Right lobe of liver (tissue), 6 donors: ENCODE measurements at regions not wholly inside any gene's neighbourhood (a gene's known extent, or its start where the extent isn't known, plus 50 kb on each side); places are given as distances from the start of the nearest gene placed in this dataset.

ENCODE experiments used
- ATAC-seq, 4 donors: fragments of 200-7000 bp; cut with Tn5 transposase; one replicate each; pipeline ENCODE4 v1.9.1; 2020; ENCODE audit warnings: mild to moderate bottlenecking in 4 of 4, moderate library complexity in 4 of 4
- DNase-seq, 3 donors: peaks; one replicate each; pipeline ENCODE4 v3.0.0-alpha.2; 2020
- H3K27ac ChIP-seq, 3 donors: fragments of 200-600 bp; one replicate each; pipeline ENCODE4 v1.8.0; 2022
- H3K27me3 ChIP-seq, 2 donors: fragments of 200-600 bp; one replicate each; pipeline ENCODE4 v1.8.0; 2022
- H3K36me3 ChIP-seq, 4 donors: fragments of 200-600 bp; sonication (generic) in 1 of 4; one replicate each; pipeline versions ENCODE4 v1.5.1 to v1.8.0; 2017 to 2022; ENCODE audit warnings: control low read depth in 1 of 4
- H3K4me1 ChIP-seq, 4 donors: fragments of 200-600 bp; sonication (generic) in 1 of 4; one replicate each; pipeline versions ENCODE4 v1.5.1 to v1.8.0; 2017 to 2022; ENCODE audit warnings: control low read depth in 1 of 4
- H3K4me3 ChIP-seq, 3 donors: fragments of 200-600 bp; one replicate each; pipeline ENCODE4 v1.8.0; 2022
- H3K9me3 ChIP-seq, 4 donors: fragments of 200-600 bp; sonication (generic) in 1 of 4; one replicate each; pipeline versions ENCODE4 v1.5.1 to v1.8.0; 2017 to 2022; ENCODE audit warnings: control low read depth in 1 of 4
- POLR2A ChIP-seq: fragments of 450-650 bp; IDR thresholded peaks from one replicate; pipeline ENCODE4 v1.6.1; 2017; ENCODE audit warnings: antibody characterized with exemption, mild to moderate bottlenecking
- WGBS: methylation state at CpG from one replicate; pipeline ENCODE4 v1.1.6; 2018; ENCODE audit warnings: low coverage, low lambda C conversion rate; ENCODE audit not compliant: insufficient coverage; ENCODE audit errors: missing lambda C conversion rate; 5-methylcytosine and 5-hydroxymethylcytosine counted together
- intact Hi-C, 2 donors: fragments of 100-400 bp; cut with DNase I; formaldehyde crosslinking; loops; one replicate each; pipeline versions ENCODE4 v1.11.2 to v1.14.1; 2022
- TF ChIP-seq, protein P1 (sequence below), 4 donors: fragments of 200-600 bp in 3 of 4; fragments of 450-650 bp in 1 of 4; IDR thresholded peaks; one replicate each; pipeline versions ENCODE4 v1.5.1 to v1.8.0; 2016 to 2022; ENCODE audit warnings: antibody characterized with exemption in 4 of 4, mild to moderate bottlenecking in 2 of 4
- donor health status: DM: no; HTN: yes; CAD: no.
- donor health status: DM: no; HTN: no; CAD: no.
- donor health status: DM: no; HTN: no; CAD: no.
- donor health status: DM: no; HTN: yes; CAD: no.
- donor health status: DM: no; HTN: yes; CAD: no.

GRCh38 chr6:119848696-119849095 is 499.1 kb upstream of the MAN1A1 start:
- WGBS: 0% methylated on average over 1 of the region's 2 CpGs
- Histone ChIP-seq H3K27ac (no peak overlapping the region), H3K4me1 (no peaks in the 10 kb centered on the region), H3K36me3 (no peaks in the 10 kb centered on the region), H3K4me3 (no peak overlapping the region), H3K9me3 (no peaks in the 10 kb centered on the region), H3K27me3 (no peaks in the 10 kb centered on the region)
- TF ChIP-seq, protein P1, sequence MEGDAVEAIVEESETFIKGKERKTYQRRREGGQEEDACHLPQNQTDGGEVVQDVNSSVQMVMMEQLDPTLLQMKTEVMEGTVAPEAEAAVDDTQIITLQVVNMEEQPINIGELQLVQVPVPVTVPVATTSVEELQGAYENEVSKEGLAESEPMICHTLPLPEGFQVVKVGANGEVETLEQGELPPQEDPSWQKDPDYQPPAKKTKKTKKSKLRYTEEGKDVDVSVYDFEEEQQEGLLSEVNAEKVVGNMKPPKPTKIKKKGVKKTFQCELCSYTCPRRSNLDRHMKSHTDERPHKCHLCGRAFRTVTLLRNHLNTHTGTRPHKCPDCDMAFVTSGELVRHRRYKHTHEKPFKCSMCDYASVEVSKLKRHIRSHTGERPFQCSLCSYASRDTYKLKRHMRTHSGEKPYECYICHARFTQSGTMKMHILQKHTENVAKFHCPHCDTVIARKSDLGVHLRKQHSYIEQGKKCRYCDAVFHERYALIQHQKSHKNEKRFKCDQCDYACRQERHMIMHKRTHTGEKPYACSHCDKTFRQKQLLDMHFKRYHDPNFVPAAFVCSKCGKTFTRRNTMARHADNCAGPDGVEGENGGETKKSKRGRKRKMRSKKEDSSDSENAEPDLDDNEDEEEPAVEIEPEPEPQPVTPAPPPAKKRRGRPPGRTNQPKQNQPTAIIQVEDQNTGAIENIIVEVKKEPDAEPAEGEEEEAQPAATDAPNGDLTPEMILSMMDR (IDR thresholded peaks at IDR 0.05): no peak
- TF ChIP-seq POLR2A: no peak
- no peak for ATAC-seq
- DNase-seq: no peak
- intact Hi-C loops: no loop called here

DNA sequence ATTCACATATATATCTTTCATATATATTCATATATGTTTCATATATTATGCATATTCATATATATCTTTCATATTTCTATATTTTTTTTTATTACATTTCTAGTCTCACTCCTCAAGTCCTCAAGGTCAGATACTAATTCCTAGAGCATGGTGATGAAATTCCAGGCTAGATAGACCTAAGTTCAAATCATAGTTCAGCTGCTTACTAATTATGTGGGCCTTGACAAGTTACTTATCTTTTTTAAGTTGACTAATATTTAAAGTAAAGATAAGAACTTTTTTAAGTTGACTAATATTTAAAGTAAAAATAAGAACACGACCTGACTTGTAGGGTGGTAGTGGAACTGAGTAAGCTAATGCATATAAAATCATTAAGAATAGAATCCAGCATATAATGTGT is 495.6 kb upstream of the MAN1A1 start:
- no peak for TF ChIP-seq POLR2A
- TF ChIP-seq, protein P1 (IDR thresholded peaks at IDR 0.05): no peak
- DNase-seq (no peak), ATAC-seq (no peak)
- no peak overlapping the region for H3K4me3 ChIP-seq
- intact Hi-C loops: no loop called here
- no peaks in the 10 kb centered on the region for H3K36me3 ChIP-seq
- no peaks in the 10 kb centered on the region for H3K9me3 ChIP-seq
- no peak overlapping the region for H3K27ac ChIP-seq
- no peaks in the 10 kb centered on the region for H3K4me1 ChIP-seq
- H3K27me3 ChIP-seq: no peaks in the 10 kb centered on the region
- WGBS: 24% methylated on average over 1 of the region's 1 CpG

DNA sequence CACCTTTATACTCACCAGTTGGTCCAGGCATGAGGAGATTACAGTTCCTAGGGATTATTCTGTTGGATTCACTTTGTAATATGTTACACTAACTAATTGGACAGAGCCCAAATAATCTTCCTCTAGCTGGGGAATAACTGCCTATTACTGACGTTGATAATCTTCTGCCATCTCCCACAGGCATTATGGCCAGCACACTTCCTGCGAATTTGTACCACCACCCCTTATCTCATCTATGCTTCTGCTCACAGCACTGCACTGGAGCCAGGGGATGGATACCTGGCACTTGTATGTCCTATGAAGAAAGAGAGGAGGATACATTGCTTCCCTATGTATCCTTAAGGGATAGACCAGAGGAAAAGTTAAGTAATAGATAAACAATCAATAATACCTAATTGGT is 494.8 kb upstream of the MAN1A1 start:
- ATAC-seq: no peak

DNA sequence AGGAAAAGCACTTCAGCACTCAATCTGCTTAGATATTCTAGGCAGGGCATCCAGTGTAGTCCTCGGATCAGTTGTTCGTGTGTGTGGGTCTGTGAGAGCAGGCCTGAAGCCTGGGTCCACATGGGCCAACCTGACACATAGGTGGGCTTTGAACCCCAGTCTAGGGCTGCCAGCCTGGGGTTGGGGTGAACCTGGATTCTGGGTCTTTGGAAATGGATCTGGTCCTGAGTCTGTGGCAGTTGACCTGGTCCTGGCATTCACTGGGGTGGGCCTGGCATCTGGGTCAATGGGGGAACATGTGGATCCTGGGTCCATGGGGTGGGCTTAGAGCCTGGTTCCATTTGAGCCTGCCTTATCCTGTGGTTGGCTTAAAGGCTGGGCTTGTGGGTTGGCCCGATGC is 492.6 kb upstream of the MAN1A1 start:
- Histone ChIP-seq H3K27me3 (no peaks in the 10 kb centered on the region), H3K9me3 (no peaks in the 10 kb centered on the region), H3K4me3 (no peak overlapping the region), H3K4me1 (no peaks in the 10 kb centered on the region), H3K27ac (no peak overlapping the region), H3K36me3 (no peaks in the 10 kb centered on the region)
- TF ChIP-seq, protein P1 (IDR thresholded peaks at IDR 0.05): no peak
- TF ChIP-seq POLR2A: no peak
- 27% methylated on average over 2 of the region's 3 CpGs for WGBS
- DNase-seq (no peak), ATAC-seq (no peak)
- intact Hi-C loops: no loop called here

More for the DNA sequence above, 494.8 kb upstream of the MAN1A1 start:
- no peak for TF ChIP-seq POLR2A
- TF ChIP-seq, protein P1 (IDR thresholded peaks at IDR 0.05): no peak
- Histone ChIP-seq H3K27ac (no peak overlapping the region), H3K36me3 (no peaks in the 10 kb centered on the region), H3K27me3 (no peaks in the 10 kb centered on the region), H3K9me3 (no peaks in the 10 kb centered on the region), H3K4me3 (no peak overlapping the region), H3K4me1 (no peaks in the 10 kb centered on the region)
- intact Hi-C loops: no loop called here
- no peak for DNase-seq
- WGBS: 40% methylated on average over 2 of the region's 2 CpGs

GRCh38 chr6:119838043-119838442 is 488.5 kb upstream of the MAN1A1 start:
- H3K27ac ChIP-seq: no peak overlapping the region
- no peaks in the 10 kb centered on the region for H3K27me3 ChIP-seq
- 88% methylated on average over 2 of the region's 2 CpGs for WGBS
- DNase-seq (no peak), ATAC-seq (no peak)
- no peaks in the 10 kb centered on the region for H3K36me3 ChIP-seq
- H3K4me3 ChIP-seq: no peak overlapping the region
- intact Hi-C loops: no loop called here
- no peaks in the 10 kb centered on the region for H3K4me1 ChIP-seq
- TF ChIP-seq POLR2A: no peak
- TF ChIP-seq, protein P1 (IDR thresholded peaks at IDR 0.05): no peak
- H3K9me3 ChIP-seq: no peaks in the 10 kb centered on the region
